Activated naive CD4-positive, alpha-beta T cell treated with anti-CD3 and anti-CD28 coated beads for 36 hours (primary cell): ENCODE measurements at regions not wholly inside any gene's neighbourhood (a gene's known extent, or its start where the extent isn't known, plus 50 kb on each side); places are given as distances from the start of the nearest gene placed in this dataset.
A peak's percentile ranks its signal among the peaks of the same experiment; 100 is the strongest.

Experiments
- CTCF ChIA-PET: fragments of 350-600 bp; sonication (Branson Sonifier 250); formaldehyde crosslinking; loops from one replicate; lab custom pipeline; 2021; ENCODE audit warnings: antibody characterized with exemption; lab: Charles Lee
- DNase-seq: peaks from one replicate; pipeline ENCODE4 v3.0.0-alpha.2; 2020
- H3K27ac Mint-ChIP-seq: one replicate; pipeline ENCODE4 v1.8.0; 2021; ENCODE audit warnings: mild to moderate bottlenecking, mixed read lengths
- H3K27me3 Mint-ChIP-seq: one replicate; pipeline ENCODE4 v1.8.0; 2021; ENCODE audit warnings: low read depth, mixed read lengths
- H3K36me3 Mint-ChIP-seq: one replicate; pipeline ENCODE4 v1.8.0; 2021; ENCODE audit warnings: low read depth, mixed read lengths
- H3K4me1 Mint-ChIP-seq: one replicate; pipeline ENCODE4 v1.8.0; 2021; ENCODE audit warnings: low read depth, mixed read lengths
- H3K4me3 Mint-ChIP-seq: one replicate; pipeline ENCODE4 v1.8.0; 2021; ENCODE audit warnings: mild to moderate bottlenecking, moderate library complexity, mixed read lengths
- H3K9me3 Mint-ChIP-seq: one replicate; pipeline ENCODE4 v1.8.0; 2021; ENCODE audit warnings: mixed read lengths
- intact Hi-C: fragments of 100-400 bp; cut with micrococcal nuclease; formaldehyde crosslinking; loops from one replicate; pipeline ENCODE4 v1.15.1; 2023

DNA sequence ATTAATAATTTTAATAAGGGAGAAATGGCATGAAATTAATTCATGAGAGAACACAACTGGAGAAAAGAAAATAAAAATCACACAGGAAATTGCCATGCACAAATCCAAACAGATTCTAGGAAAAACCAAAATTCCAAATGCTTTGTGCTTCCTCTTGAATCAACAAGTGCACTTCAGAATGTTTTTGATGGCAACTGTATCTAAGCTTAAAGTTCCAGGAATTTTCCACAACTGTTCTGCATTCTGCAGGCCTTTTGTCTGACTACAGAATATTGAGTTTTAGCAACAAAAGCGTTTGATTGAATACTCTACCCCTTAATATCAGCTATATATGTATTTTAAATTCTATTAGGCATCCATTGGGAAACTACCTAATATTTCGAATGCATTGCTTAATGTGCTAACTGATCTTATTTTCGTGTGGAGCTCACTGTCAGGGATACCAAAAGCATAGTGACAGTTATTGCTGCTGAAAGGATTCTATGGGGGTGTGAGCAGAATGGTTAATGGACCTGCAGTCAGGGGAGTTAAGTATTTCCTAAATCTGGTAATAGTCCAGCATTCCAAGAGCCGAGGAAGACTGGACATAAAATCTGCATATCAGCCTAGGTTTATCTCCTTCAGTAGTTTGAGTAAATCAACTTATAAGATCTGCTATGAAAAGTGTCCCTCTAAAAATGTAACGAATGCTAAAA lies 482.7 kb upstream of the POU3F3 start:
- Mint-ChIP-seq H3K9me3 (no peaks in the 10 kb centered on the region), H3K27ac (no peak overlapping the region), H3K27me3 (no peaks in the 10 kb centered on the region), H3K4me3 (no peak overlapping the region), H3K36me3 (no peaks in the 10 kb centered on the region), H3K4me1 (no peaks in the 10 kb centered on the region)
- CTCF ChIA-PET = no interaction called here
- intact Hi-C loops = no loop called here
- DNase-seq = no peak

DNA sequence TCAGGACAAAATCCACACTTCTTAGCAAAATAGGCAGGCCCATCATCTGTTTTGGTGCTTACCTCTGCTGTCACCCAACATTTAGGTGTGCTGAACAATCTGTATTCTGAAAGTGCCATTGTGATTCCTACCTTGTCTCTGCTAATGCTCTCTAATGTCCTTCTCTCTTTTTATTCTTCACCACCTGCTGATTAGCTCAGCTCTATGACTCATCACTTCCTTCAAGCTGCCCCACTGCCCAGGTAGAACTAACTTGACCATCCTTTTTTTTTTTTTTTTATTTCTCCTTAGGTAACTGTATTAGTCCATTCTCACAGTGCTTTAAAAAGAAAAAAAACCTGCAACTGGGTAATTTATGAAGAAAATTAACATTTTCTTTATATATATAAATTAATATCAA lies 478.7 kb upstream of the POU3F3 start:
- no peak for DNase-seq
- H3K4me3 Mint-ChIP-seq = no peak overlapping the region

DNA sequence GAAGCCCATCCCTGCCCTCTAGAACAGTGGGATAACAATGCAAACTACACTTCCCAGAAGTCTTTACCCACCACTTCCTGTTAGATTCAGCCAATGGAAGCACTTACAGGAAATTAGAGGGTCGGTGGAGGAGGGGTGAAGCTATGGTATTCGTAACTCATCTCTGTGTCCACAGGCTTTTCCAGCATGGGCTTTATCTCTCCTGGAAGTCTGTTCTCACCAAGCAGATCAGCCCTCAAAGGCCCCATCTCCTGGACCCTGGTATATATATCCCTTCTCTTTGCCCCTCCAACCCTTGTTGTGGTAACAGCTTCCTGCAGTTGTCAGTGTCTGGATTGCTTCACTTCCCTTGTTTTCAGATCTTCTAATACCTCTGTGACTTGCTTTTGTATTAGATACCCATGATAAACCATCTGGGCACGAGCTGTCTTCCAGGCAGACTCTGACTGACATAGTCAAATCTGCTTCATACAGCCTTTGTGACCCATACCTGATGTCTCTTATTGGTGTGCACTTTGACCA lies 475.0 kb upstream of the POU3F3 start:
- Mint-ChIP-seq H3K4me3 (peak overlapping the region; percentile 76), H3K36me3 (no peaks in the 10 kb centered on the region), H3K27me3 (no peaks in the 10 kb centered on the region), H3K4me1 (peaks cover 6% of the 10 kb centered on the region), H3K9me3 (no peaks in the 10 kb centered on the region), H3K27ac (peak overlapping the region; percentile 81)
- CTCF ChIA-PET = interaction anchor here (0.9 kb wide), 1 partner anchor 471 kb away, joined by 3 read pairs; no protein-coding TSS in a partner anchor
- peak; percentile 30 for DNase-seq
- intact Hi-C loops = loop anchor here (5.0 kb wide), 1 partner anchor 48 kb away; no protein-coding TSS in a partner anchor

More for the DNA sequence above, 478.7 kb upstream of the POU3F3 start:
- CTCF ChIA-PET = no interaction called here
- no peaks in the 10 kb centered on the region for H3K9me3 Mint-ChIP-seq
- no peaks in the 10 kb centered on the region for H3K27me3 Mint-ChIP-seq
- intact Hi-C loops = loop anchor here (5.0 kb wide), 1 partner anchor 52 kb away; no protein-coding TSS in a partner anchor
- H3K36me3 Mint-ChIP-seq = no peaks in the 10 kb centered on the region
- H3K4me1 Mint-ChIP-seq = peaks cover 6% of the 10 kb centered on the region
- H3K27ac Mint-ChIP-seq = no peak overlapping the region

DNA sequence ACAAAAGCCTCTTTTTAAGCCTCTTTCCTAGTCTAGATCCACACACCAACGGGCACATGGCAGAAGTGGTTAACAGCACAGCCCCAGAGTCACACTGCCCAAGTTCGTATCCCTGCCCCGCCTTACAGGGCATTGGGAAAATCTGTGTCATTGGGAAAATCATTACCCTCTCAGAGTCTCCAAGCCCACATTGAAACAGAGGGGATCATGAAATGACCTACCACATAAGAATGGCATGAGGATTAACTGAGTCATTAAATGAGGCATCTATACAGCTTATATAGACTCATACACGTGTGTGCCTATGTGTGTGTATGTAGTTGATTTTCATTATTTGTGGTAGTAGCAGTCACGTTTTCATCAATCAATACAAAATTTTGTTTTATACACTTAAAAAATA lies 469.0 kb upstream of the POU3F3 start:
- CTCF ChIA-PET = no interaction called here
- peaks cover 14% of the 10 kb centered on the region for H3K27me3 Mint-ChIP-seq

DNA sequence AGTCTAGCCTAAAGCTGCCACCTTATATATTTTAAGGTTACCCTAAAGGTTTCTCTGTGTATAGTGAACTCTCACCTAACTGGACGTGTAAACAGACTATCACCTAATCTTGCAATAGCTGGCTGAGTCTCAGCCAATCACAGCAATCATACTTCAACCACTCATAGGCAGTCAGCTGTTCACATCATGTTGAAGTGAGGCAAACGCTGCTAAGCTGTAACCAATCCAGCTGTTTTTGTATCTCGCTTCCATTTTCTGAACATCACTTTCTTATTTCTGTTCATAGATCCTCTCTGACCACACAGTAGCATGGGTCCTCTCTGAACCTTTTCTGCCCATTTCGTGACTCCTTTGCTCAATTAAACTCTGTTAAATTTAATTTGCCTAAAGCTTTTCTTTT lies 468.2 kb upstream of the POU3F3 start:
- no peaks in the 10 kb centered on the region for H3K4me1 Mint-ChIP-seq
- intact Hi-C loops = no loop called here
- CTCF ChIA-PET = no interaction called here

More for the DNA sequence above, 469.0 kb upstream of the POU3F3 start:
- Mint-ChIP-seq H3K27ac (no peak overlapping the region), H3K4me1 (peaks cover under 1% of the 10 kb centered on the region), H3K9me3 (no peaks in the 10 kb centered on the region), H3K36me3 (no peaks in the 10 kb centered on the region), H3K4me3 (no peak overlapping the region)
- intact Hi-C loops = no loop called here
- no peak for DNase-seq

DNA sequence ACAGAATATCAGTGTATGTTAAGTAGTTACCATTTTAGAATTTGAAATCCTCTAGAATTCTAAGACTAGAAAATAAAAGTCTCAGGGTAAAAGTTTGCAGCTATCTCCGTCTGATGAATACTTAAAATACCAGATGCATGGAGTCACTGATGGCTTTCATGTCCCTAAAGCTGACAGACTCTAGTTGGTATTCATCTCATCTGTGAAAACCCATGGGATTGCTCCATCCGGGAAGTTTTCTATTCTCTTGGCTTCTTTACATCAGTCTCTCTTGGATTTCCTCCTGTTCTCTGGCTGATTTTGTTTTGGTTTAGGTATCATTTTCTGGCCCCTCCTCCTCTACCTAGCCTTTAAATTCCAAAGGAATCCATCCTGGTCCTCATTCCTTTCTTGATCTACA lies 465.6 kb upstream of the POU3F3 start:
- Mint-ChIP-seq H3K4me1 (no peaks in the 10 kb centered on the region), H3K36me3 (no peaks in the 10 kb centered on the region), H3K4me3 (no peak overlapping the region), H3K27ac (no peak overlapping the region), H3K27me3 (peaks cover 14% of the 10 kb centered on the region), H3K9me3 (no peaks in the 10 kb centered on the region)
- CTCF ChIA-PET = no interaction called here
- intact Hi-C loops = no loop called here
- no peak for DNase-seq

More for the DNA sequence above, 468.2 kb upstream of the POU3F3 start:
- H3K9me3 Mint-ChIP-seq = no peaks in the 10 kb centered on the region
- no peak for DNase-seq
- H3K27me3 Mint-ChIP-seq = peaks cover 14% of the 10 kb centered on the region
- H3K4me3 Mint-ChIP-seq = no peak overlapping the region
- H3K36me3 Mint-ChIP-seq = no peaks in the 10 kb centered on the region
- H3K27ac Mint-ChIP-seq = no peak overlapping the region

DNA sequence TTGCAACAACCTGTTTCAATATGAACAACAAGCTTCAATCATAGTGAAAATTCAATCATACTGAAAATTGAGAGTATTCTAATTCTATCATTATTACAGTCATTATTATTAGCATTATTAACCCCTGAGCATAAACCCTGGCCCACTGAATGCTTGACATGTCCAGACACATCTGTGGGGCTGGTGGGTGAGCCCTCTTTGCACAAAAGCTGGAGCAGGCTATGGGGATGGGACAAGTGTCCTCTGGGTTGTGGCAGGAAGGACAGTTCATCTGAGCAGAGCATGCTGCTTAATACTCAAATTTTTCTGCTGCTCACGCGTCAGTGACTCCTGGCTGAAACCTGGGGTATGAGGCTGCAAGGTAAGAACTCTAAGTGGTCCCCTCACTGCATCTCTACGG lies 451.1 kb upstream of the POU3F3 start:
- no peak for DNase-seq
- H3K36me3 Mint-ChIP-seq = no peaks in the 10 kb centered on the region
- no peak overlapping the region for H3K4me3 Mint-ChIP-seq
- intact Hi-C loops = no loop called here
- H3K27me3 Mint-ChIP-seq = peaks cover 8% of the 10 kb centered on the region
- CTCF ChIA-PET = interaction anchor here (0.6 kb wide), 1 partner anchor 125 kb away, joined by 4 read pairs; no protein-coding TSS in a partner anchor
- H3K9me3 Mint-ChIP-seq = no peaks in the 10 kb centered on the region
- H3K4me1 Mint-ChIP-seq = no peaks in the 10 kb centered on the region
- no peak overlapping the region for H3K27ac Mint-ChIP-seq

DNA sequence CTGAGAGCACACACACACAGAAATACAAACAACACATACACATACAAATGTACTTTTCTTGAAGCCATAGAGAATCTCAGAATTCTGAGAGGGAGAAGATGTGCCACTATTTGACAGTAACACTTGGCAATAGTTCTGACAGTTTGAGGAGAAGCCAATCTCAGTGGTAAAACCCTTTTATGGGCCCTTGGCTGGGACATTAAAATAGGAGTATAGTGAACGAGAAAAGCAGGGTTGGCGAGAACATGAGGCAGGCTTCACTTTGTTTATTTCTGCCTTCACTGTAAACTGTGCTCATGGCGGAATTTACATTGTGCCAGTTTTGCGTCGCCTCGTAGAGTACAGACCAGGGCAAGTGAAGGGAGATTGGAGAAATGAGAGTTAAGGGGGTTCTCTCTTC lies 449.4 kb upstream of the POU3F3 start:
- intact Hi-C loops = no loop called here
- H3K27me3 Mint-ChIP-seq = peaks cover 8% of the 10 kb centered on the region
- DNase-seq = no peak
- H3K36me3 Mint-ChIP-seq = no peaks in the 10 kb centered on the region
- no peak overlapping the region for H3K27ac Mint-ChIP-seq
- no peak overlapping the region for H3K4me3 Mint-ChIP-seq
- H3K9me3 Mint-ChIP-seq = no peaks in the 10 kb centered on the region
- CTCF ChIA-PET = no interaction called here
- H3K4me1 Mint-ChIP-seq = no peaks in the 10 kb centered on the region

DNA sequence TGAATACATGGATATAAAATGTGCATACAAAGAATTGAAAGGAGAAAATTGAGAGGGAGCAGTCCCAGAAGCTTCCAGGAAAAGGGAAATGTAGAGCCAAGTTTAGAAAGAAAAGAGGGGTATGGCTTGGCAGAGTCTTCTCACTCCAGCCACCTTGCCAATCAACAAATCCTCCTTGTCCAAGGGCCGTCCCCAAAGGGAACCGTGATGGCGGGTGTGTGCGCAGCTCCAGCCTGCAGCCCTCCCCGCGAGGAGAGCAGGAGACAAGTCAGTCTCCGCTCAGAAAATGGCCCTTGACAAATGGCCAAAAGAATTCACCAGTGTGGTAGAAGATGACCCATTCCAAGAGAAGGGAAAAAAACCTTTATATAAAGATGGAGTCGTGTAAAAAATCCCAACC lies 448.3 kb upstream of the POU3F3 start:
- no peaks in the 10 kb centered on the region for H3K9me3 Mint-ChIP-seq
- no peak overlapping the region for H3K27ac Mint-ChIP-seq
- no peak overlapping the region for H3K4me3 Mint-ChIP-seq
- intact Hi-C loops = no loop called here
- no peaks in the 10 kb centered on the region for H3K4me1 Mint-ChIP-seq
- peaks cover 8% of the 10 kb centered on the region for H3K27me3 Mint-ChIP-seq
- no peak for DNase-seq
- H3K36me3 Mint-ChIP-seq = no peaks in the 10 kb centered on the region
- CTCF ChIA-PET = no interaction called here

DNA sequence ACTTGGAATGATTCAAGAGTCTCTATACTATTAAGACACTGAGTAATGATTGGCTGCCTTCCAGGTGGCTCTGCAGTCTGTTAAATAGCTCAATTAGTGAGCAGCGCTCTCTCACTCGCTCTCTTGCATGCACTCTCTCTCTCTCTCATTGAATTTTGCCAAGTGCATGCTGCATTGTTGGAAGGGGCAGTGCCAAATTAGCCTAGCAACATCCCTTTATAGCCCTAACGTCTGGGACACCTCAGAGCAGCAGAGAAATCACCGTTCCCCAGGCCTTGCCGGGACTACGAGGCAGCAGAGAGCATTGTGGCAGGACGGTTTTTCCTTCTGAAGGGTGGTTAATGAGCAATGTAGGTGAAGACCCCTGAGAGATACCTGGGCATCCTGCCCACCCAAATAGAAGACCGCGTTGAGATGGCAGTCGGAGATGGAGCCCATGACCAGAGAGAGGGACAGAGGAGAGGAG lies 447.6 kb upstream of the POU3F3 start:
- no peaks in the 10 kb centered on the region for H3K9me3 Mint-ChIP-seq
- CTCF ChIA-PET = no interaction called here
- no peak for DNase-seq
- H3K27ac Mint-ChIP-seq = no peak overlapping the region
- H3K4me3 Mint-ChIP-seq = no peak overlapping the region
- intact Hi-C loops = no loop called here
- H3K27me3 Mint-ChIP-seq = peaks cover 11% of the 10 kb centered on the region
- H3K4me1 Mint-ChIP-seq = no peaks in the 10 kb centered on the region
- H3K36me3 Mint-ChIP-seq = no peaks in the 10 kb centered on the region

DNA sequence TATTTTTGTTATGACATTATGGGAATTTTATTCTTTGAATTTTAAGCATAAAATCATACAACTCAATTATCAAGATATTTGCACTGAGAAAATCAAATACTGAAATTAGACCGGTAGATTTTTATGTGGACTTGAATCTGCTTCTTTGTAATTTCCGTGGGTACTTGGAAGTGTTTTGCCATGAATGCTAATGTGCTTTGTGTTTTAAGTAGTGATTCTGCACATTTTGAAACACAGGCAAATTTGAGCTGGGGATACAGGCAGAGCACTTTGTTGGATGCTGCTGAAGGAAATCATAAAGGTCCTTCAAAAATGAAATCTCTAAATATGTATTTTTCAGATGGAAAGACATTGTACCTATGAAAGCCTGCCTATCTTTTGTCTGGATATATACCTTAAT lies 446.3 kb upstream of the POU3F3 start:
- H3K36me3 Mint-ChIP-seq = no peaks in the 10 kb centered on the region
- CTCF ChIA-PET = no interaction called here
- H3K4me1 Mint-ChIP-seq = no peaks in the 10 kb centered on the region
- intact Hi-C loops = no loop called here
- H3K9me3 Mint-ChIP-seq = no peaks in the 10 kb centered on the region
- H3K4me3 Mint-ChIP-seq = no peak overlapping the region
- peaks cover 11% of the 10 kb centered on the region for H3K27me3 Mint-ChIP-seq
- no peak for DNase-seq
- H3K27ac Mint-ChIP-seq = no peak overlapping the region

DNA sequence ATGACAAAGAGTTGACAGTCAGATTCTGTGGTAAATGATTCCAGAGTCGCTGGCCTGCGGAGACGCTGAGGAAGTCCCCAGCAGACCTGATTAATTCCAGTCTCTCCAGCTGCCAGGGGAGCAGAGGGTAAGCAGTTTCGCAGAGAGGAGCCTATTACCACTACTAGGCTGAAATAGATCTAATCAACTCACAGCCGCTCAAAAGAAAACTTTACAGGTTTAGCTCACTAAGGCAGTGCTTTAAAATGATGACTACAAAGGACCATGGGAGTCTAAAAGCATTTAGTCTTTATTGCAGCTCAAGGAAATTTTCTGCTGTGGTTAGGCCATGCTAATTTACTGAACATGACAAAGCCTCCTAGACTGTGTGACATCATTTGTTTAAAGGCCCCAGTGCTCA lies 445.6 kb upstream of the POU3F3 start:
- Mint-ChIP-seq H3K9me3 (no peaks in the 10 kb centered on the region), H3K36me3 (no peaks in the 10 kb centered on the region), H3K4me1 (no peaks in the 10 kb centered on the region), H3K4me3 (no peak overlapping the region), H3K27me3 (peaks cover 11% of the 10 kb centered on the region), H3K27ac (no peak overlapping the region)
- no peak for DNase-seq
- CTCF ChIA-PET = no interaction called here
- intact Hi-C loops = no loop called here

DNA sequence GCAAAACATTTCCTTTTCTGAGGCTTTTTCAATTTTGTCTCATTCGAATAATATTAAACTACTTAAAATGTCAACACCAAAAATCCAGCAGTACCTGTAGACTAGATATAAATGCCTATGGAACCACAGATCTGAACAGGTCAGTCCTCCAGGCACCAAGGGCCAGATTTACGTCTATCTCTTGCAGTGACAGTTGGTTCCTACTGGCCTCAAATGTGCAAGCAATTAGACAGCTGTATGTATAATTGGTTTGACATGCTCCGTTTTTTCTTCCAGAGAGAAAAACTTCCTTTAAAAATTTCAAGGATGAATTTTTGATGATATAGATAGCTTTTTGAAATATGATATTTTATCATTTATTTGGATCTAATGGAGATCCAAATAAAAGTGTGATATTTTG lies 443.8 kb upstream of the POU3F3 start:
- no peak overlapping the region for H3K4me3 Mint-ChIP-seq
- intact Hi-C loops = loop anchor here (5.0 to 10.0 kb wide), 3 partner anchors 453 to 1568 kb away; no protein-coding TSS in a partner anchor

More for the DNA sequence above, 443.8 kb upstream of the POU3F3 start:
- Mint-ChIP-seq H3K9me3 (no peaks in the 10 kb centered on the region), H3K27ac (no peak overlapping the region), H3K4me1 (no peaks in the 10 kb centered on the region), H3K27me3 (peaks cover 13% of the 10 kb centered on the region), H3K36me3 (no peaks in the 10 kb centered on the region)
- DNase-seq = no peak
- CTCF ChIA-PET = no interaction called here
